HPDE6-E6E7 (cell line): ENCODE measurements at regions not wholly inside any gene's neighbourhood (a gene's known extent, or its start where the extent isn't known, plus 50 kb on each side); places are given as distances from the start of the nearest gene placed in this dataset.
A peak's percentile ranks its signal among the peaks of the same experiment; 100 is the strongest.

Experiments
- DNase-seq: peaks from one replicate; pipeline ENCODE4 v3.0.0; 2011; ENCODE audit warnings: missing footprints; ENCODE audit errors: extremely low spot score

DNA sequence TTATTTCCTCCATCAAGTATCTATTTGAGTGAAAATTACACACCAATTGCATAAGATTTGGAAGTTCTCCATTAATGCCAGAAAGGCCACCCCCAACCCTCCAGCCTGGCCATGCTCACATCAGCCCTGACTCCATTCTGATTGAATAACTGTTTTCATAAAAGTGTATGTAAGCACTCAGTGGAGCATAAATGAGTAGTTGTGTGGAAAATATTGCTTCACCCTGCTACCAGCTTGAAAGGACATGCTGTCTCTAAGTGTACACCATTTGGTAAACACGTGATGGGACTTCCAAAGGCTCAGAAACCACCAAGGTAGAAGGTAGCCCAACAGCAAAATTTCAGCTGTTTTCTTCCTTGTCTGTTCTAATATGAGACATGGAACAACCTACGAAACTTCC, 393.8 kb downstream of the ZNF385D start:
- DNase-seq = no peak

DNA sequence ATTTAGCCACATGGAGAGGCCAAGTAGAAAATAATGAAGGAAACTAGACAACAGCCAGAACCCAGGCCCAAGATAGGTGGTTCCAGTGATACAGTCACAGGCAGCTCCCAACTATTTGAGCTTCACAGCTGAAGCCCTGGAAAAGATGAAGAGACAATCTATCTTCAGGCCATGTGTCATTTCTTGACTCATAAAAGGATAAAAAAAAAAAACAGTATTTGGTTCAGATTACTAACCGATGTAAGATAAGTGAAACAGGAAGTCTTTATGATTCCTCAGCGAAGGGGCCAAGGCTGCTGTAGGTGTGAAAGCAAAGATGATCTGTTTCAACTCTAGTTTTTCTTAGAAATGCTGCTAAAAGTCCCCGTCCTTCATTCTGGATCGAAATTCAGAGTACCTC, 394.6 kb downstream of the ZNF385D start:
- no peak for DNase-seq

DNA sequence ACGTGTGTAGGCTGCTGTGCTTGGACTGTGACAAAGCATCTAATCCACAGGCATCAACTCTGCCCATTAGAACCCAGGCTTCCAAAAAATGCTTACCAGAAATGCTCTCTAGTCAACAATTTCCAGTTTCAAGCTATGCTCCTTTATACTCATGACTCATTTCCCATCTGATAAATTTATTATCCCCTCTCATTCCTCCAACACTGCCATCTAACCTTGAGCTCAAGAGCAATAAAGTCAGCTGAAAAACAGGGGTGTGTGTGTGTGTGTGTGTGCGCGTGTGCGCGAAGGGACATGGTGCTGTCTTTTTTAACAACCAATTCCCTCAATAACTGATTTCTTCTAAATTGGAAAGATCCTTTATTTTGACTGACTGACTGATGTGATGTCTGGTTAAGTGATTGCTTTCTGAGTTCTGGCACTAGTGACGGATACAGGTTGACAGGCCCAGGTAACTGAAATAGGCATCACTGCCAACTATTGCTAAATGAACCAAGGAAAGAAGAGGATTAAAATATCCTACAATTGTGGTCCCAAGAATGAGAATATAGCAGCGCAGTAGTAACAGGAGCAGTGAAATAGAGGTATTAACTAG, 405.5 kb downstream of the ZNF385D start:
- no peak for DNase-seq

GRCh38 chr3:21331857-21332256, 419.2 kb downstream of the ZNF385D start:
- DNase-seq = no peak

DNA sequence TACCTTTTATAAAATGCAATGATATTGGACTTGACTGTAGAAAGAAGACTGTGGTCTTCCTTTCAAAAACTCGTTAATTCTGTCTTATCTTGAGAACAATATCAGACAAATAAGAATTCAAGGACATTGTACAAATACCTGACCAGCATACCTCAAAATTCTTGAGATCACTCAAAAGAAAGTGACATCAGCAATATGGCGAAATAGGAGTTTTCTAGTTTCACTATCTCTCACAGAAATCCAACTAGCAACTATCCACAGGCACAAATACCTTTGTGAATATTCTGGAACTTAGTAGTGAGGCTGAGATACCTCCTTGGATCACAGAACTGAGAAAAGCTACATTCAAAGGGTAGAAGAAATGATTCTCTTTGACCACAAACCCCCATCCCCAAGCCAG, 419.7 kb downstream of the ZNF385D start:
- DNase-seq = no peak

DNA sequence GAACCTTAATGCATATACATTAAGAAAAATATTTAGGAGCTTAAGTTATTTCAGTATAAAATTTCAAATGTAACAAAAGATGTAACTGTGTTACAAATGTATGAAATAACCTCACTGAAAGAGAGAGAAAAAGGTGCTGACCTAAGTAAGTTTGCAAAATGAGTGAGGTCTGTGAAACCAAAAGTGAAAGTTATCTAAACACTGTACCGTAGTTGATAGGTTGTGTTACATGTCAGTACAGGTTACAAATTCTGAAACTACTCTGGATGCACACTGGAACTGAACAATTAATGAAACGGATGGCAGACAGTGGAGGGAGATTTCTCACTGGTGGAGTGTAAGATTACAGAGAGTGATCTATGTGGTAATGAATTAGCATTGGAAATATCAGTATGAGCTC, 420.7 kb downstream of the ZNF385D start:
- DNase-seq = peak; percentile 23

DNA sequence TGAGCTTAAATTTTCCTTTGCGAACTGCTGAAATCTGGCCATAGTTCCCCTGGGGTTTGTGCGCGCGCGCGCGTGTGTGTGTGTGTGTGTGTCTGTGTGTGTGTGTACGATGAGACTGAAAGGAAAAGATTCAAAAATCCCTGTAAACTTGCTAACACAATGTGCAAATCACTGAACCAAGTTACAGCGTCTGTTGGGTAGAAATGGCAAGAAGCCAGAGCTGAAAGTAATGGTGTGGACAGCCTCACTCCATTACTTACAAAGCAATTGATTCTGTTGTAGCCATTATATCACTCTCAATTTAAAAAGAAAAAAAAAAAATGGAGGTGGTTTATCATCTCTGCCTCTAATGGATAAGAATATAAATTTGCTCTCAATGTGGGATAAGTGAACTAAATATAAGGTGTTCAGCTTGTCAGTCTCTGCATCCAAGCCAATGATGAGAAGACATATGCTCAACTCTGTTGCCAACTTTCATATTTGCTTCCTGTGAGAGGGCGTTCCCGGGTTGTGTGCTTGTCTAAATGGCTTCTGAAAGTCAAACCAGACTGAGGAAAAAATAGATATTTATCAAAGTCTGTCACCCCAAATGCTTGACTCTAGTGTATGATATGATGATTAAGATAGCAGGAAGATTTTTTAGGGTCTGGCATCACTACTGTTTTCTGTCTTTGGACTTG, 422.2 kb downstream of the ZNF385D start:
- DNase-seq = no peak

DNA sequence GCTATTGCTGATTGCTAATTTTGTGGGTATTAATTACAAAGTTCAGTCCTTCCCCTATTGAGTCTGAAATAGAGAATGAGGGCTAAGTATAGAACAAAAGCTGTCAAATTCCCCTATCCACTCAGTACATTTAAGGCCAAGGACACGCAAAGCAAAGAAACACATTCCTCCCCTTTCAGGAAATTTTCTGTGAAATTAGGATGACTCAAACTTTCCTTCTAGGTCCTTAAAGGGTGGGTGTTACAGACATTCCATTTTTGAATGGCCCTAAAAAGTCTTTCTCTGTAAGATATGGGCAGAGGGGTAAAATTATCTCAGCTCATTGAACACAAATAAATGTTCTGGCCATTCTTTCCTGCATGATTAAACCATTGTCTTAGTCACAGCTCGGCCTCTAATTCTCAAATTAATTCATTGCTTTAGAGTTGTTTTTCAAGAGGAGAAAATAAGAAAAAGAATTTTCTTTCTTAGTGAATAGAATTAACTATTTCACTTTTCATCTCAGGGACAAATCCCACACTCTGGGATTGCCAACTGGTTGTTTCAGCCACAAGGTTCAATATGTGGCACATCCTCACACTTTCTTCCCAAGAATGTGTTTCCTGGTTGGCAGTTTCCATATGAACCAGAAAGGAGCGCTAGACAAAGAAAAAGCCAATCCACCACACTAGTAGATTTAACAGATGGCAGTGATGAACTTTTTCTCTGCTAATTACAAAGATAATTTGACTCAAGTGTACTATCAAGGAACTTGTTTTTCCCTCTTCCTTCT, 424.1 kb downstream of the ZNF385D start:
- no peak for DNase-seq

DNA sequence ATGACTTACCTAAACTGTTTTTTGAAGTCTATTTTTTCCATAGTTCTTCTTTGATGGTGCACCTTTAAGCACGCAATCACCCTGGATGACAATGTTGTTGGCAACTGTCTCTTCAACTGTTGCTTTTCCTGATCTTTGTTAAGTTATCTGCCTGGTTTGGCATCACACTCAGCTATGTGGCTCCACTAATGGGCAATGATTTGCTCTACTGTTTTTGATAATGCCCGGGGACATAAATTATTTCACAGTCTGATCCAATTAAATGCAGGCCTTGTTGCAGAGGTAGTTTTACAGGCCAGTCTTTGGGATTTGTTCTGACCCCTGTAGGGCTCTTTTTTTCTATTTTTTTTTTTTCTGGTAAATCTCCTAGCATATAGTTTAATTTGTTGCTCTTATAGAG, 436.3 kb downstream of the ZNF385D start:
- no peak for DNase-seq

DNA sequence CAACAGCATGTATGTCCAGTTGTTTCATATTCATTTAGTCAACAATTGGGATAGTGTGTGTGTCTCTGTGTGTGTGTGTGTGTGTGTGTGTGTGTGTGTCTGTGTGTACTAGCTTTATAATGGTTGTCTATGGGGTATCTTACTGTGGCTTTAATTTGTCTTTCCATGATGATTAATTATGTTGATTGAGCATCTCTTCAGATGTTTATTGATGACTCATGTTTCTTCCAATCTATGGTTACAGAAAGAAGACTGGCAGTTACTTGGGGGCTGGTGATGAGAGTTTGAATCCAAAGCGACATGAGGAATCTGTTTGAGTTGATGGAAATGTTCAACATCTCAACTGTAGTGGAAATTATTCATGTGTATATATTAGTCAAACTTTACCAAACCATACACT, 440.1 kb downstream of the ZNF385D start:
- DNase-seq = no peak

GRCh38 chr3:21310161-21310560, 440.8 kb downstream of the ZNF385D start:
- DNase-seq = no peak

GRCh38 chr3:21297304-21297703, 453.7 kb downstream of the ZNF385D start:
- no peak for DNase-seq

DNA sequence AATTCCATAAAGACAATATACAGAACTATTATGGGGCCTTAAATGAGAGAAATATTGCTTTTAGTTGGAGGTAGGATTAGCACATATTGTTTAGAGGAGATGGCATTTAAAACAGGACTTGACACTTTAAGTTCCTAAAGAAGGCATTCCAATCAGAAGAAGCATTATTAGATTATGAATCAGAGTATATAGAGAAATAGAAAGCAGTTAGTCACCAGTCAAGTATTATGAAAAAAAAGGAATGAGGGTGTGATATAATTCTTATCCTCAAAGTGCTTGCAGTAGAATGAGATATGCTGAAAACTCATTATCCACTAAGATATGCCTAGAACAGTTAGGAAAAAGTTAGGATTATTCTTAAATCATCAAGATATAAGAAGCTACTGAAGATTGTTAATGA, 456.2 kb downstream of the ZNF385D start:
- DNase-seq = no peak

- no peak for DNase-seq
These were observed 458.0 kb downstream of the ZNF385D start for GRCh38 chr3:21292971-21293370.

DNA sequence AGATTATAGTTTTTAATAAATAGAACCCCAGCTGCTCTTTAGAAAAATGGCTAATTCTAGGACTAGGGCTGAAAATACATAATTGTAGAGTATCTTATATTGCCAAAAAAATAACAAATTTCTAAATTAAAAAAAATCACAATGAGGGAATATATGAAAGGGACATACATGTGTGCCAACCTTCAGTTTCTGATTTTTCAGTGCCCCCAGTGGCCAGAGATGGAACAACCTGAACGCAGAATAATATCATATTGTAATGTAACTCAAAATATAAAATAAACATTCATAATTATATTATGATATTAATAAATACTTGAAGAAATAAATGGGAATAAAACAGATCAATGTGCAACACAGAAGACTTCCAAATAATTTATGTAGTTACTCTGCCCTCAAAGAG, 460.5 kb downstream of the ZNF385D start:
- no peak for DNase-seq

DNA sequence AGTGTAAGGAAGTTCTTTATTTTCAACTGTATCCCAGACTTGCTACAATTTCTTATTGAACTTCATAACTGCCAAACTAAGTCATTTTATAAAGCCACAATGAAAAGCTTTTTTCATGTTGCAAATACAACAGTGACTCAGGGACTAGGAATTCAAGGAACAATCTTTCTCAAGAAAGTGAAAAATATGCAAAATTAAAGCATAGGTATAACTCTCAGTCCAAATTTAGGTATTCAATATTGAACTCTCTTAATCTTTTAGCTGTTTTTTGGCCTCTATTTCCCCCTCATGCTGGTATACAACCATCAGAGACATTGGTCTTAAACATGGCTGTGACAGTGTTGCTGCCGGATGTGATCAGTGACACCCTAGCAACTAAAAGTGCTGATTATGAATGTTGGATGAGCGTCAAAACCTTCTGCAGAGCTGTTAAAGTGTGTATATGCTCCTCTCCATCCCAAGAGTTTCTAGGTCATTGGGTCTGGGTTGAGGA, 476.9 kb downstream of the ZNF385D start:
- no peak for DNase-seq

DNA sequence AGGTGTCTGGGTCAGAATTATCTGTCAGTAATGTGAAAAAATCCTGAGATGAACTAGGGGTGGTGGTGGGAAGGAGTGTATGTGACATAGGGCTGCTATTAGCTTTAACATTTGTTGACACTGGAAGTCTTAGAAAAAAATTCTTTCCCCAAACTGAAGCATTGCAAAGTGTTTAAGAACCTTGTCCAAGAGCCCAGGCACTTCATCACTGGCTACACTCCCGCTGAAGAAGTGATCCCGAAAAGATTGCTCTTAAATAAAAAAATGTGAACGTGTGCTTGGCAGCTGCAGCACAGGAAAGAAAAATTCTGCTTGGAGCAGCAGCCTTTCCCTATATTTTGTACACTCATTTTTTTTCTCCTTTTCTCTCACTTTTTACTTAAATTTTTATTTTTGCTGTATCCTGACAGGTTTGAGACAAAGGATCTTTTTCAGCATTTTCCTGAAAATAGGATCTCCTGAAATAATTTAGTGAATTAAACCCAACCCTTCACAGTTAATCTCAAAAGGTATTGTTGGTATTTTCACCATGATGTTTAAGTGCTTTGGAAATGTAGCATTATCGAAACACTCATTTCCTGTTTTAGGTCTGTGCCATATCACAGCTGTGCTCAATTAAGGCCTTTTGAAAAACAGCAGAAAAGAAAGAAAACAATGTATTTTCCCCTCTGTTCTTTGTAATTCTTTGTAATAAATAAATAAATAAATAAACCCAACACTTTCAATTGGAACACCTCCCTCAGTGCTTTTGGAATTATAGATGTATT, 477.6 kb downstream of the ZNF385D start:
- DNase-seq = no peak

- no peak for DNase-seq
These were observed 479.4 kb downstream of the ZNF385D start for GRCh38 chr3:21271606-21272016.

- no peak for DNase-seq
These were observed 481.1 kb downstream of the ZNF385D start for GRCh38 chr3:21269882-21270281.

- no peak for DNase-seq
These were observed 490.5 kb downstream of the ZNF385D start for GRCh38 chr3:21260507-21260906.

DNA sequence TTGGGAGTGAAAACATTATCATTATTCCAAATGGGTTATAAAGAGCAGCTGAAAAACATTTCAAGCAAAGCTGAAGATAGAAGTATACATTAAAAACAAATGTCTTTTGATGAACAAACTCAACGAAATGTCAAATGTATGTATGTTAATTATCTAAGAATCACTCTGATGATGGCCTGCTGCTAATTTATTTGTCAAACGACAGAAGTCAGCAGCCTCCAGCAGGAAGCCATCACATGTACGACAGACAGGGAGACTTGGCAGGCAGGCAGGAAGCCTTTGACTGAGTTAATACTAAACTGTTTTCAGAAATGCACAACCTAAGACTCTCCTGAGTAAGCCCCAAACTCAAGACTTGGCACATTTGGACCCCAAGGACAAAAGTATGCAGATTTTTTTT, 491.1 kb downstream of the ZNF385D start:
- DNase-seq = no peak

DNA sequence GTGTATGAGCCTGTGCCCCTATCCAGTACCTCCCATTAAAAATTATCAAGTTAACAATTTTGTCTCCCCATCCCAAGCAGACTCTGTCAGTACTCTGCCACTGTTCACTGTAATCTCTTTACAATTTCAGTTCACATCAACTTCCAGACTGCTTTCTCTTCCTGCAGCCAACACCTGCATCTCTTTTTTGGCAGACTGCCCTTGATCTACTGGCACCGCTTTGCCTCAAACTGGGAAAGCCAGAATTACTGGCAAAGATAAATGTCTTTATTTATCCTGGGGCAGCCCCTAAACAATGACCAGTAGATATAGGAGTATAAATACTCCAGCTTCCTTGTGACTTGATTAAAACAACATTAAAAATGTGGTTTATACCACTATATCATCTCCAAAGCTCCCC, 494.1 kb downstream of the ZNF385D start:
- DNase-seq = no peak
